HepG2 (cell line): ENCODE measurements at regions not wholly inside any gene's neighbourhood (a gene's known extent, or its start where the extent isn't known, plus 50 kb on each side); places are given as distances from the start of the nearest gene placed in this dataset.
"Not testable (repeated sequence)": the region's sequence is repeated elsewhere in the genome, so short reads cannot be mapped to it uniquely, and the experiment has no call there.

Source experiments
- FOXK1 ChIP-seq: sonication (generic); formaldehyde crosslinking; IDR thresholded peaks from 2 replicates; pipeline ENCODE4 v1.4.0; 2020; ENCODE audit warnings: low read depth, missing genetic modification reagents, borderline replicate concordance
- GATAD1 ChIP-seq: IDR thresholded peaks from 2 replicates; pipeline ENCODE4 v1.6.1; 2016; ENCODE audit warnings: missing genetic modification reagents, missing compliant biosample characterization
- HNRNPLL ChIP-seq: fragments of 200-400 bp; formaldehyde crosslinking; IDR thresholded peaks from 2 replicates; pipeline ENCODE4 v1.6.1; 2017; ENCODE audit warnings: mild to moderate bottlenecking, low read depth, low read length; ENCODE audit not compliant: poor library complexity, severe bottlenecking
- PHF8 ChIP-seq: sonication (generic); formaldehyde crosslinking; IDR thresholded peaks from 2 replicates; pipeline ENCODE4 v1.5.0; 2020; ENCODE audit warnings: missing genetic modification reagents
- SALL2 ChIP-seq: sonication (generic); formaldehyde crosslinking; IDR thresholded peaks from 2 replicates; pipeline ENCODE4 v1.8.1; 2023; ENCODE audit warnings: mild to moderate bottlenecking, missing genetic modification reagents, inconsistent platforms
- TCF7 ChIP-seq: sonication (generic); IDR thresholded peaks from 2 replicates; pipeline ENCODE4 v1.6.1; 2016; ENCODE audit warnings: antibody characterized with exemption, low read depth
- ZNF607 ChIP-seq: sonication (generic); formaldehyde crosslinking; IDR thresholded peaks from 2 replicates; pipeline ENCODE4 v1.5.1; 2020; ENCODE audit warnings: missing genetic modification reagents, mild to moderate bottlenecking, borderline replicate concordance
- TF ChIP-seq, protein P1 (sequence below): IDR thresholded peaks from 2 replicates; pipeline ENCODE4 v1.6.1; 2016; ENCODE audit warnings: low read depth, borderline replicate concordance
- TF ChIP-seq, protein P2 (sequence below), 2 experiments: fragments of 450-650 bp in 1 of 2; sonication (generic) in 1 of 2; formaldehyde crosslinking in 1 of 2; IDR thresholded peaks; 2 replicates each; pipeline versions ENCODE4 v1.6.1 to v1.8.0; 2016 to 2022; ENCODE audit warnings: antibody characterized with exemption in 1 of 2, mild to moderate bottlenecking in 1 of 2, missing genetic modification reagents in 1 of 2
- TF ChIP-seq, protein P3 (sequence below): sonication (generic); formaldehyde crosslinking; IDR thresholded peaks from 2 replicates; pipeline ENCODE4 v1.4.0; 2020; ENCODE audit warnings: mild to moderate bottlenecking, missing genetic modification reagents
- TF ChIP-seq, protein P4 (sequence below): IDR thresholded peaks from 2 replicates; pipeline ENCODE4 v1.6.1; 2016; ENCODE audit warnings: mild to moderate bottlenecking
- TF ChIP-seq, protein P5 (sequence below): IDR thresholded peaks from 2 replicates; pipeline ENCODE4 v1.6.1; 2012; ENCODE audit warnings: inconsistent platforms

DNA sequence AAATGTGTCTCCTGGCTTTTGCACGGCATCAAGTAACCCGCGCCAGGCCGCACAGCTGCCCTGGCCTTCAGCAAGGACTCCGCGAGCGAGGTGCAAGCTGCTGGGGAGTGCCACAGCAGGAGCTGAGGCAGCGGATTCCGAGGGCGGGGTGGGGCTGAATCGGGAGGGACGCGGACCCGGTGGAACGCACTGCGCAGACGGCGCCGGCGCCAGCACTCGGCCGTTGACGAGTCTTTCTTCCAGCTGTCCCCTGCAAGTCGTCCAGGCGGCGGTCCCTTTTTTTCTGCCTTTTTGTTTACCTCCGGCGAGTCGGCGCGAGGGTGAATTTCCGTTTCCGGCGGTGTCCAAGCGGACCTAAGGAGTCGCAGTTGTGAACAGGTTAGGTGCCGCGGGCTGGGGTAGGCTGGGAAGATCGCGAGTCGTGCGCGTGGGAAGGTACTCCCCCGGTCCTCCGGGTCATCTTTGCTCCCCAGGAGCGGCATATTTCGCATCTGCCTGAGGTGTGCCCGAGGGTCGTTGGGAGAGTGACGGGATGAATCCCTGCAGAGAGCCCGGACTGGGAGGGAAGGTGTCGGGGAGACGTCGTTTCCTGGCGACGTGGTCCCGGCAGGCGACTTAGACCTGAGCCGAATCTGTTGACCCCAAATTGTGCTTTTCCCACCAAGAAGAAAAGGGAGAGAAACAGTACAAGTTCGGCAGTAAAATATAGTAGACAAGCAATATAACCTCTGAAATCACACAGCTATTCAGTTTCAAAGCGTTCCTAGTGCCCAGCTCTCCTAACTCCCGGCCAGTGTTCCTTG, 124.5 kb upstream of the PTPN20 start (continued):
- TF ChIP-seq, protein P1, sequence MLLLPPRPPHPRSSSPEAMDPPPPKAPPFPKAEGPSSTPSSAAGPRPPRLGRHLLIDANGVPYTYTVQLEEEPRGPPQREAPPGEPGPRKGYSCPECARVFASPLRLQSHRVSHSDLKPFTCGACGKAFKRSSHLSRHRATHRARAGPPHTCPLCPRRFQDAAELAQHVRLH: 0 out of 2 replicates have a peak, but pooled peaks have one; percentile 53
- peak; percentile 80; the same call in 1 of the 2 replicates for TF ChIP-seq FOXK1 (CRISPR knock-in tag)
- TF ChIP-seq SALL2: 0 out of 2 replicates have a peak, but pooled peaks have one; percentile 22
- TF ChIP-seq PHF8 (CRISPR knock-in tag): peak; percentile 72
- peak; percentile 64 for TF ChIP-seq HNRNPLL
- peak; percentile 31; the same call in 1 of the 2 replicates for TF ChIP-seq ZNF607 (CRISPR knock-in tag)
- TF ChIP-seq, protein P2, sequence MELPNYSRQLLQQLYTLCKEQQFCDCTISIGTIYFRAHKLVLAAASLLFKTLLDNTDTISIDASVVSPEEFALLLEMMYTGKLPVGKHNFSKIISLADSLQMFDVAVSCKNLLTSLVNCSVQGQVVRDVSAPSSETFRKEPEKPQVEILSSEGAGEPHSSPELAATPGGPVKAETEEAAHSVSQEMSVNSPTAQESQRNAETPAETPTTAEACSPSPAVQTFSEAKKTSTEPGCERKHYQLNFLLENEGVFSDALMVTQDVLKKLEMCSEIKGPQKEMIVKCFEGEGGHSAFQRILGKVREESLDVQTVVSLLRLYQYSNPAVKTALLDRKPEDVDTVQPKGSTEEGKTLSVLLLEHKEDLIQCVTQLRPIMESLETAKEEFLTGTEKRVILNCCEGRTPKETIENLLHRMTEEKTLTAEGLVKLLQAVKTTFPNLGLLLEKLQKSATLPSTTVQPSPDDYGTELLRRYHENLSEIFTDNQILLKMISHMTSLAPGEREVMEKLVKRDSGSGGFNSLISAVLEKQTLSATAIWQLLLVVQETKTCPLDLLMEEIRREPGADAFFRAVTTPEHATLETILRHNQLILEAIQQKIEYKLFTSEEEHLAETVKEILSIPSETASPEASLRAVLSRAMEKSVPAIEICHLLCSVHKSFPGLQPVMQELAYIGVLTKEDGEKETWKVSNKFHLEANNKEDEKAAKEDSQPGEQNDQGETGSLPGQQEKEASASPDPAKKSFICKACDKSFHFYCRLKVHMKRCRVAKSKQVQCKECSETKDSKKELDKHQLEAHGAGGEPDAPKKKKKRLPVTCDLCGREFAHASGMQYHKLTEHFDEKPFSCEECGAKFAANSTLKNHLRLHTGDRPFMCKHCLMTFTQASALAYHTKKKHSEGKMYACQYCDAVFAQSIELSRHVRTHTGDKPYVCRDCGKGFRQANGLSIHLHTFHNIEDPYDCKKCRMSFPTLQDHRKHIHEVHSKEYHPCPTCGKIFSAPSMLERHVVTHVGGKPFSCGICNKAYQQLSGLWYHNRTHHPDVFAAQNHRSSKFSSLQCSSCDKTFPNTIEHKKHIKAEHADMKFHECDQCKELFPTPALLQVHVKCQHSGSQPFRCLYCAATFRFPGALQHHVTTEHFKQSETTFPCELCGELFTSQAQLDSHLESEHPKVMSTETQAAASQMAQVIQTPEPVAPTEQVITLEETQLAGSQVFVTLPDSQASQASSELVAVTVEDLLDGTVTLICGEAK (IDR thresholded peaks at IDR 0.05): peak; percentile 29; the same call in 1 of the 2 replicates
- TF ChIP-seq, protein P2 (CRISPR knock-in tag; IDR thresholded peaks at IDR 0.05): not testable (repeated sequence)
- TF ChIP-seq GATAD1 (CRISPR knock-in tag): peak; percentile 78
- TF ChIP-seq, protein P3, sequence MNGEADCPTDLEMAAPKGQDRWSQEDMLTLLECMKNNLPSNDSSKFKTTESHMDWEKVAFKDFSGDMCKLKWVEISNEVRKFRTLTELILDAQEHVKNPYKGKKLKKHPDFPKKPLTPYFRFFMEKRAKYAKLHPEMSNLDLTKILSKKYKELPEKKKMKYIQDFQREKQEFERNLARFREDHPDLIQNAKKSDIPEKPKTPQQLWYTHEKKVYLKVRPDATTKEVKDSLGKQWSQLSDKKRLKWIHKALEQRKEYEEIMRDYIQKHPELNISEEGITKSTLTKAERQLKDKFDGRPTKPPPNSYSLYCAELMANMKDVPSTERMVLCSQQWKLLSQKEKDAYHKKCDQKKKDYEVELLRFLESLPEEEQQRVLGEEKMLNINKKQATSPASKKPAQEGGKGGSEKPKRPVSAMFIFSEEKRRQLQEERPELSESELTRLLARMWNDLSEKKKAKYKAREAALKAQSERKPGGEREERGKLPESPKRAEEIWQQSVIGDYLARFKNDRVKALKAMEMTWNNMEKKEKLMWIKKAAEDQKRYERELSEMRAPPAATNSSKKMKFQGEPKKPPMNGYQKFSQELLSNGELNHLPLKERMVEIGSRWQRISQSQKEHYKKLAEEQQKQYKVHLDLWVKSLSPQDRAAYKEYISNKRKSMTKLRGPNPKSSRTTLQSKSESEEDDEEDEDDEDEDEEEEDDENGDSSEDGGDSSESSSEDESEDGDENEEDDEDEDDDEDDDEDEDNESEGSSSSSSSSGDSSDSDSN (CRISPR knock-in tag): peak; percentile 52
- TF ChIP-seq, protein P4, sequence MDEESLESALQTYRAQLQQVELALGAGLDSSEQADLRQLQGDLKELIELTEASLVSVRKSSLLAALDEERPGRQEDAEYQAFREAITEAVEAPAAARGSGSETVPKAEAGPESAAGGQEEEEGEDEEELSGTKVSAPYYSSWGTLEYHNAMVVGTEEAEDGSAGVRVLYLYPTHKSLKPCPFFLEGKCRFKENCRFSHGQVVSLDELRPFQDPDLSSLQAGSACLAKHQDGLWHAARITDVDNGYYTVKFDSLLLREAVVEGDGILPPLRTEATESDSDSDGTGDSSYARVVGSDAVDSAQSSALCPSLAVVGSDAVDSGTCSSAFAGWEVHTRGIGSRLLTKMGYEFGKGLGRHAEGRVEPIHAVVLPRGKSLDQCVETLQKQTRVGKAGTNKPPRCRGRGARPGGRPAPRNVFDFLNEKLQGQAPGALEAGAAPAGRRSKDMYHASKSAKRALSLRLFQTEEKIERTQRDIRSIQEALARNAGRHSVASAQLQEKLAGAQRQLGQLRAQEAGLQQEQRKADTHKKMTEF (CRISPR knock-in tag): peak; percentile 62
- TF ChIP-seq, protein P5, sequence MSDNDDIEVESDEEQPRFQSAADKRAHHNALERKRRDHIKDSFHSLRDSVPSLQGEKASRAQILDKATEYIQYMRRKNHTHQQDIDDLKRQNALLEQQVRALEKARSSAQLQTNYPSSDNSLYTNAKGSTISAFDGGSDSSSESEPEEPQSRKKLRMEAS: peak; percentile 27; the same call in 1 of the 2 replicates
- TF ChIP-seq TCF7: 0 out of 2 replicates have a peak, but pooled peaks have one; percentile 14
